ENCODE measurements at regions not wholly inside any gene's neighbourhood (a gene's known extent, or its start where the extent isn't known, plus 50 kb on each side); places are given as distances from the start of the nearest gene placed in this dataset.

DNA sequence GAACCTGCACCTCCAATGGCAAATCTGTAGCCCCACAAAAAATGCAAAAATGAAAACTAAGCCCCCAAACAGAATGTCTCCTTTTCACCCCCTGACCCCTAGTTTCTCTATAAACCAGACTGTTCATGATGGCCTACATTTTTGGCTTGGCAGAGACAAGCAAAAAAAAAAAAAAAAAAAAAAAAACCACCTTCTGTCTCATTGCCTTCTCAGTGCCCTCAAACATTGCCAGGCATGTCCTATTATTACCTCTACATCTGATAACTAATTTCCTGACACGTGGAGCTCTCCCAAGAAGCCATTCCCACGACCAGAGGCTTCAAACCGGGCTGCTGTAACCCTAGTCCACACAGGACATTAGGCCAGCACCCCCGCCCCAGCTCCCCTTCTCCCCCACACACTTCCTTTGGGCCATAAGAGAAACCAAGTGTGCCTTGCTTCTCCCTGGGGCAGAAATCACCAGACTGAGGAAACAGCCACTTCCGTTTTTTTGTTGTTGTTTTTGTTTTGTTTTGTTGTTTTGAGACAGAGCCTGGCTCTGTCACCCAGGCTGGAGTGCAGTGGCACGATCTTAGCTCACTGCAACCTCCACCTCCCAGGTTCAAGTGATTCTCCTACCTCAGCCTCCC, 65.4 kb downstream of the GPR6 start:
- no peak for DNase-seq (ENCODE audit: low read depth, low spot score)

DNA sequence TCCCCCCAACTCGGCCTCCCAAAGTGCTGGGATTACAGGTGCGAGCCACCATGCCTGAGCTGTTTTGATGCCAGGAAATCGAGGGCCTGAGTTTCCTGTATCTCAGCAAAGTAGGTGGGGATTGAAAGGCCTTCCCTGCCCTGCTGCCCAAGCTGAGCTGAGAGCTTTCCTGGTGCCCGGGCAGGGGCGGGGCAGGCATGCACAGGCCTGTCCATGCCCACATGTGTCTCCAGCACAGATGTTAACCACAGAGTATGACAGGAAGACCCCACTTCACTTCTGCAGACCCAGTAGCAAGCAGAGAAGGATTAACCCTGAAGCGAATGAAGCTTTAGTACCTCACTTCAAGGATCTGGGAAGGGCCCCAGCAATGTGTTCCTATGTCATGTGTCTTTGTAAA, 66.0 kb downstream of the GPR6 start:
- no peak for DNase-seq (ENCODE audit: low read depth, low spot score)
- in situ Hi-C loops (cut with HindIII; ENCODE audit: low sequenced_read_pairs): no loop called here
- no peak overlapping the region for H3K4me3 ChIP-seq (ENCODE audit: low read depth, low read length)
- TF ChIP-seq, protein P1, sequence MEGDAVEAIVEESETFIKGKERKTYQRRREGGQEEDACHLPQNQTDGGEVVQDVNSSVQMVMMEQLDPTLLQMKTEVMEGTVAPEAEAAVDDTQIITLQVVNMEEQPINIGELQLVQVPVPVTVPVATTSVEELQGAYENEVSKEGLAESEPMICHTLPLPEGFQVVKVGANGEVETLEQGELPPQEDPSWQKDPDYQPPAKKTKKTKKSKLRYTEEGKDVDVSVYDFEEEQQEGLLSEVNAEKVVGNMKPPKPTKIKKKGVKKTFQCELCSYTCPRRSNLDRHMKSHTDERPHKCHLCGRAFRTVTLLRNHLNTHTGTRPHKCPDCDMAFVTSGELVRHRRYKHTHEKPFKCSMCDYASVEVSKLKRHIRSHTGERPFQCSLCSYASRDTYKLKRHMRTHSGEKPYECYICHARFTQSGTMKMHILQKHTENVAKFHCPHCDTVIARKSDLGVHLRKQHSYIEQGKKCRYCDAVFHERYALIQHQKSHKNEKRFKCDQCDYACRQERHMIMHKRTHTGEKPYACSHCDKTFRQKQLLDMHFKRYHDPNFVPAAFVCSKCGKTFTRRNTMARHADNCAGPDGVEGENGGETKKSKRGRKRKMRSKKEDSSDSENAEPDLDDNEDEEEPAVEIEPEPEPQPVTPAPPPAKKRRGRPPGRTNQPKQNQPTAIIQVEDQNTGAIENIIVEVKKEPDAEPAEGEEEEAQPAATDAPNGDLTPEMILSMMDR (IDR thresholded peaks at IDR 0.05; ENCODE audit: low read depth, low read length): no peak

More for the DNA sequence above, 65.4 kb downstream of the GPR6 start:
- no peak overlapping the region for H3K4me3 ChIP-seq (ENCODE audit: low read depth, low read length)
- TF ChIP-seq, protein P1 (IDR thresholded peaks at IDR 0.05; ENCODE audit: low read depth, low read length): no peak
- in situ Hi-C loops (cut with HindIII; ENCODE audit: low sequenced_read_pairs): no loop called here

DNA sequence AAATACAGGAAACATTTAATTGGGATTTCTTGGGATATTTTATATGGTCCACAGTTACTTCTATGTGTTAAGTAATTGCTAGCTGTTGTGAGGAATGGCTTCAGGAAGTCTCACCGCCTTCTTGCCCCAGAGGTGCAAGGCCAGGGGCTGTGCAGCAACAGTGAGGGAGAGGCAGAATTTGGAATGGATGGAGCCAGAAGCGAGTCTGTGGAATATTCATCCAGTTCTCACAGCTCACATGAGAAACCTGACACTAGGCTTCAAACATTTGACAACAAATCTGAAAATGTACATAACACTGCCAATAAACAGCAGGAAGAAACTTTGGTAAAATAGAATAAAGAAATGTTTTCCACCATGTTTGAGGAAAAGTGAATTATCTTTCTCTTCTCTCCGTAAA, 66.5 kb downstream of the GPR6 start:
- TF ChIP-seq, protein P1 (IDR thresholded peaks at IDR 0.05; ENCODE audit: low read depth, low read length): no peak
- in situ Hi-C loops (cut with HindIII; ENCODE audit: low sequenced_read_pairs): no loop called here
- no peak for DNase-seq (ENCODE audit: low read depth, low spot score)
- no peak overlapping the region for H3K4me3 ChIP-seq (ENCODE audit: low read depth, low read length)

DNA sequence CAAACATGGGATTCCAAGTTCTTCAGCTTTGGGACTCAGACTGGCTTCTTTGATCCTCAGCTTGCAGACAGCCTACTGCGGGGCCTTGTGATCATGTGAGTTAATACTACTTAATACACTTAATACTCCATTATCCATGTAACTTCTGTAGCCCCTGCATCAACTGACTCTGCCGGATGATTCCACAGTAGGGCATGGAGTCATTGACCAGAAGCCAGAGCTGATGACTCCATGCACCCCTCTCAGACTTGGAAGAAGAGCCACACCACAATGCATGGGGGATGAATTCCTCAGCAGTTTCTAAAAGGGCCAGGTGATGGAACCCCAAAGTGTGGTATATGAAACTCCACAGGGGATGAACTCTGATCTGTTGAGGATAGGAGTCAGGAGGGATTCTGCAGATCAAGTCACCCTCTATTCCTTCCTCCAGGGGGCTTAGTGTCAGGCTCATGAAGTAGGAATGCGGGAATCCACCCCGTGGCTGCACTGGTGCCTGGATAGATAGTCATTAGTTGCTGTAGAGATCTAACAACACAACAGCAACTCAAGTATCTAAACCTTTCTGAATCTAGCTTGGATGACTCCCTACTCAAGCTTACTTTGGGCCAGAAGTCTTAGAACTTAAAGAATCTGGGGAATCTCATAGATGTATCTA, 70.2 kb downstream of the GPR6 start:
- TF ChIP-seq, protein P1 (IDR thresholded peaks at IDR 0.05; ENCODE audit: low read depth, low read length): no peak
- no peak overlapping the region for H3K4me3 ChIP-seq (ENCODE audit: low read depth, low read length)
- DNase-seq (ENCODE audit: low read depth, low spot score): no peak
- in situ Hi-C loops (cut with HindIII; ENCODE audit: low sequenced_read_pairs): no loop called here

DNA sequence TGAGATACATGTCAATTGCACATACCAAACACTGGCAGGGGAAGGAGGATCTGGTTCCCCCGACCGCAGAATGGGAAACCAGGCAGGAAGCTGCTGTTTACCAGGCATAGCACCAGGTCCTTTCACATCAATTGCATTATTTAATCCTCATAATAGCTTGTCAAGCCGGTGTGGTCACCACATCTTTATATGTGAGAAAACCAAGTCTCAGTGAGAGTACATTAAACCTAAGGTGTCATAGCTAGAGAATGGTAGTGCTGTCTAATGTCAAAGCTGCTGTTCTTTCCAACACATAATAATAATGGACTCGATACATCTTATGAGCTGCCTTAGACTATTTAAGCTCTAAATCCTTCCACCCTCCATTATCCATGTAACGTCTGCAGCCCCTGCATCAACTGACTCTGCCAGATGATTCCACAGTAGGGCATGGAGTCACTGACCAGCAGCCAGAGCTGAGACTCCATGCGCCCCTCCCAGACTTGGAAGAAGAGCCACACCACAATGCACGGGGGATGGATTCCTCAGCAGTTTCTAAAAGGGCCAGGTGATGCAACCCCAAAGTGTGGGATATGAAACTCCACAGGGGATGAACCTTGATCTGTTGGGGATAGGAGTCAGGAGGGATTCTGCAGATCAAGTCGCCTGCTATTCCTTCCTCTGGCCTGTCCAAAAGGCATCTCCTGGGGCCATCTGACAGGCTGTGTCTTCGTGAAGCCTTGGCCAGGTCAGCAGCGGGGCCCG, 71.8 kb downstream of the GPR6 start:
- in situ Hi-C loops (cut with HindIII; ENCODE audit: low sequenced_read_pairs): no loop called here
- DNase-seq (ENCODE audit: low read depth, low spot score): no peak
- H3K4me3 ChIP-seq (ENCODE audit: low read depth, low read length): no peak overlapping the region
- TF ChIP-seq, protein P1 (IDR thresholded peaks at IDR 0.05; ENCODE audit: low read depth, low read length): no peak
